ENCODE measurements at regions not wholly inside any gene's neighbourhood (a gene's known extent, or its start where the extent isn't known, plus 50 kb on each side); places are given as distances from the start of the nearest gene placed in this dataset.
A peak's percentile ranks its signal among the peaks of the same experiment; 100 is the strongest.

GRCh38 chr17:74146196-74146595 is 57.3 kb upstream of the RPL38 start:
- no peak for DNase-seq (ENCODE audit: low read depth in 4 of 4, low spot score in 3 of 4)

- DNase-seq (ENCODE audit: low read depth in 4 of 4, low spot score in 3 of 4): no peak
These were observed 56.2 kb upstream of the RPL38 start for GRCh38 chr17:74147056-74147835.

GRCh38 chr17:74147966-74148365 is 55.5 kb upstream of the RPL38 start:
- DNase-seq (ENCODE audit: low read depth in 4 of 4, low spot score in 3 of 4): no peak

- no peak for DNase-seq (ENCODE audit: low read depth in 4 of 4, low spot score in 3 of 4)
These were observed 55.0 kb upstream of the RPL38 start for GRCh38 chr17:74148446-74148845.

- DNase-seq (ENCODE audit: low read depth in 4 of 4, low spot score in 3 of 4): no peak
These were observed 54.4 kb upstream of the RPL38 start for GRCh38 chr17:74148901-74149596.

- no peak for DNase-seq (ENCODE audit: low read depth in 4 of 4, low spot score in 3 of 4)
These were observed 53.7 kb upstream of the RPL38 start for GRCh38 chr17:74149597-74150427.

GRCh38 chr17:74150428-74151025 is 53.0 kb upstream of the RPL38 start:
- DNase-seq (ENCODE audit: low read depth in 4 of 4, low spot score in 3 of 4): no peak

GRCh38 chr17:74151551-74152315 is 51.7 kb upstream of the RPL38 start:
- no peak for DNase-seq (ENCODE audit: low read depth in 4 of 4, low spot score in 3 of 4)

- DNase-seq (ENCODE audit: low read depth in 4 of 4, low spot score in 3 of 4): peak in 1 of 4 donors; percentile 28
These were observed 50.7 kb upstream of the RPL38 start for GRCh38 chr17:74152591-74153455.

- no peak for DNase-seq (ENCODE audit: low read depth in 4 of 4, low spot score in 3 of 4)
These were observed 50.0 kb upstream of the RPL38 start for GRCh38 chr17:74153456-74153810.

Data from right renal pelvis (tissue), 4 donors.